Ishikawa (cell line): ENCODE measurements at regions not wholly inside any gene's neighbourhood (a gene's known extent, or its start where the extent isn't known, plus 50 kb on each side); places are given as distances from the start of the nearest gene placed in this dataset.

ENCODE experiments used
- CREB1 ChIP-seq: IDR thresholded peaks from 2 replicates; pipeline ENCODE4 v1.6.1; 2012; ENCODE audit warnings: low read depth
- EP300 ChIP-seq: IDR thresholded peaks from 2 replicates; pipeline ENCODE4 v1.6.1; 2012; ENCODE audit warnings: borderline replicate concordance
- TAF1 ChIP-seq: IDR thresholded peaks from 2 replicates; pipeline ENCODE4 v1.6.1; 2012; ENCODE audit warnings: low read depth, mild to moderate bottlenecking
- TEAD4 ChIP-seq: IDR thresholded peaks from 2 replicates; pipeline ENCODE4 v1.6.1; 2012
- YY1 ChIP-seq: IDR thresholded peaks from 2 replicates; pipeline ENCODE4 v1.6.1; 2012; ENCODE audit warnings: low read depth
- ZBTB7A ChIP-seq: IDR thresholded peaks from 2 replicates; pipeline ENCODE4 v1.6.1; 2012; ENCODE audit warnings: low read depth
- TF ChIP-seq, protein P1 (sequence below): IDR thresholded peaks from 2 replicates; pipeline ENCODE4 v1.6.1; 2012; ENCODE audit warnings: low read depth, mild to moderate bottlenecking
- TF ChIP-seq, protein P2 (sequence below): IDR thresholded peaks from 2 replicates; pipeline ENCODE4 v1.6.1; 2012

DNA sequence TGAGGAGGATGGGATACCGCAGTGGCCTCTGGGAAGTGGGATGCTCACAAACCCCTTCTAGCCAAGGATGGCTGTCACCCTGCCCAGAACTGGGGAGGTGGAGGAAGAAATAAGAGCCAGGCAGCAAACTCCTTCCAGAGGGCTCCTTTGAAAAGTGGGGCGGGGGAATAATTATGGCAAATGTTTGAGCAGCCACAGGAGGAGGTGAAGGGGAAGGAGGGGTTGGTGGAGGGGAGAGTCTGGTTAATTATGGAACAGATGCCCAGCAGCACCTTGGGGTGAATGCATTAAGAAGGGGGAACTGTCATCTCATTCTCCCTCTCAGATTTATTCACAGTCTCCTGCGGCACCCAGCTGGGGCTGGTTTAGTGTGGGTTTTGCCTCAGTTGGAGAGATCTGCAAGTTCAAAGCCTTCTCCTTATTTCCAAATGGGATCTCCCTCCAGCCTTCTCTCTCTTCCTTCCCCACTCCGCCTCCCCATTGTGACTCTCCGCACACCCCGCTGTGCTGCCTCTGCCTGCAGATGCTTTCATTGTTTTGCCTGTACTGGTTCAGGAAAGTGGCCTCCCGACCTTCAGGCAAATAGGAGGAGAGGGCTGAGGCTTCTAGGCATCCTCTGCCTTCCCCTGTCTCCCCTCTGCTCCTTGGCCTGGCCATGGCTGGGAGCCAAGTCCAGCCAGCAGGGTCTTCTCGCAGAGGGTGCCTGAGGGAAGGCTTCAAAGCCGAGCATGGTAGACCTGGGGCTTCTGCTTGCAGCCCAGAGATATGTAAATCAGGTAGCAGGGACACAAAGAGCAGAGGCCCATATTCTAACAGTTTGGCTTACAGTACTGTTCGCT, 457.2 kb upstream of the MEX3C start:
- TF ChIP-seq TAF1 (no peak), ZBTB7A (no peak), EP300 (no peak), TEAD4 (no peak), CREB1 (no peak), YY1 (no peak)
- TF ChIP-seq, protein P1, sequence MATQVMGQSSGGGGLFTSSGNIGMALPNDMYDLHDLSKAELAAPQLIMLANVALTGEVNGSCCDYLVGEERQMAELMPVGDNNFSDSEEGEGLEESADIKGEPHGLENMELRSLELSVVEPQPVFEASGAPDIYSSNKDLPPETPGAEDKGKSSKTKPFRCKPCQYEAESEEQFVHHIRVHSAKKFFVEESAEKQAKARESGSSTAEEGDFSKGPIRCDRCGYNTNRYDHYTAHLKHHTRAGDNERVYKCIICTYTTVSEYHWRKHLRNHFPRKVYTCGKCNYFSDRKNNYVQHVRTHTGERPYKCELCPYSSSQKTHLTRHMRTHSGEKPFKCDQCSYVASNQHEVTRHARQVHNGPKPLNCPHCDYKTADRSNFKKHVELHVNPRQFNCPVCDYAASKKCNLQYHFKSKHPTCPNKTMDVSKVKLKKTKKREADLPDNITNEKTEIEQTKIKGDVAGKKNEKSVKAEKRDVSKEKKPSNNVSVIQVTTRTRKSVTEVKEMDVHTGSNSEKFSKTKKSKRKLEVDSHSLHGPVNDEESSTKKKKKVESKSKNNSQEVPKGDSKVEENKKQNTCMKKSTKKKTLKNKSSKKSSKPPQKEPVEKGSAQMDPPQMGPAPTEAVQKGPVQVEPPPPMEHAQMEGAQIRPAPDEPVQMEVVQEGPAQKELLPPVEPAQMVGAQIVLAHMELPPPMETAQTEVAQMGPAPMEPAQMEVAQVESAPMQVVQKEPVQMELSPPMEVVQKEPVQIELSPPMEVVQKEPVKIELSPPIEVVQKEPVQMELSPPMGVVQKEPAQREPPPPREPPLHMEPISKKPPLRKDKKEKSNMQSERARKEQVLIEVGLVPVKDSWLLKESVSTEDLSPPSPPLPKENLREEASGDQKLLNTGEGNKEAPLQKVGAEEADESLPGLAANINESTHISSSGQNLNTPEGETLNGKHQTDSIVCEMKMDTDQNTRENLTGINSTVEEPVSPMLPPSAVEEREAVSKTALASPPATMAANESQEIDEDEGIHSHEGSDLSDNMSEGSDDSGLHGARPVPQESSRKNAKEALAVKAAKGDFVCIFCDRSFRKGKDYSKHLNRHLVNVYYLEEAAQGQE, result no peak
- TF ChIP-seq, protein P2, sequence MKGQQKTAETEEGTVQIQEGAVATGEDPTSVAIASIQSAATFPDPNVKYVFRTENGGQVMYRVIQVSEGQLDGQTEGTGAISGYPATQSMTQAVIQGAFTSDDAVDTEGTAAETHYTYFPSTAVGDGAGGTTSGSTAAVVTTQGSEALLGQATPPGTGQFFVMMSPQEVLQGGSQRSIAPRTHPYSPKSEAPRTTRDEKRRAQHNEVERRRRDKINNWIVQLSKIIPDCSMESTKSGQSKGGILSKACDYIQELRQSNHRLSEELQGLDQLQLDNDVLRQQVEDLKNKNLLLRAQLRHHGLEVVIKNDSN, result no peak
